PC-3 (cell line): ENCODE measurements at regions not wholly inside any gene's neighbourhood (a gene's known extent, or its start where the extent isn't known, plus 50 kb on each side); places are given as distances from the start of the nearest gene placed in this dataset.

Experiments used
- ATAC-seq: fragments of 200-7000 bp; cut with Tn5 transposase; 2 replicates; pipeline ENCODE4 v1.9.1; 2020; ENCODE audit warnings: mild to moderate bottlenecking, moderate library complexity
- BruUV-seq: library from RNA; stranded (reverse); fragments of 400-500 nt; replicated peaks from 2 replicates; lab custom pipeline; 2021; lab: Mats Ljungman, UMichigan
- CTCF ChIA-PET: fragments of 300-600 bp; sonication (Branson Sonifier 250); formaldehyde crosslinking; loops from one replicate; lab custom pipeline; 2022; ENCODE audit warnings: antibody characterized with exemption; lab: Charles Lee
- POLR2A ChIA-PET: fragments of 300-600 bp; sonication (Branson Sonifier 250); formaldehyde crosslinking; loops from one replicate; lab custom pipeline; 2022; ENCODE audit warnings: antibody characterized with exemption; ENCODE audit not compliant: unreplicated experiment; lab: Charles Lee
- DNase-seq: peaks from one replicate; pipeline ENCODE4 v3.0.0-alpha.2; 2015
- H2AFZ ChIP-seq: fragments of 300-600 bp; sonication (generic); 2 replicates; pipeline ENCODE4 v1.6.0; 2016; ENCODE audit warnings: antibody characterized with exemption, low read length
- H3F3A ChIP-seq: fragments of 300-600 bp; sonication (generic); one replicate; pipeline ENCODE4 v1.6.0; 2017; ENCODE audit warnings: antibody characterized with exemption, low read length, control low read depth, mild to moderate bottlenecking; ENCODE audit not compliant: unreplicated experiment
- H3K27ac ChIP-seq: fragments of 300-600 bp; sonication (generic); 2 replicates; pipeline ENCODE4 v1.5.1; 2016; ENCODE audit warnings: mild to moderate bottlenecking, low read length
- H3K27me3 ChIP-seq: fragments of 300-600 bp; sonication (generic); 2 replicates; pipeline ENCODE4 v1.6.1; 2016; ENCODE audit warnings: low read length, mixed read lengths
- H3K36me3 ChIP-seq: fragments of 300-600 bp; sonication (generic); 2 replicates; pipeline ENCODE4 v1.6.1; 2016; ENCODE audit warnings: low read depth, mixed run types, low read length, mixed read lengths
- H3K4me1 ChIP-seq: fragments of 300-600 bp; sonication (generic); 2 replicates; pipeline ENCODE4 v1.5.1; 2016; ENCODE audit warnings: low read length; ENCODE audit not compliant: insufficient read depth
- H3K4me2 ChIP-seq: fragments of 300-600 bp; sonication (generic); 2 replicates; pipeline ENCODE4 v1.6.0; 2016; ENCODE audit warnings: low read length
- H3K4me3 ChIP-seq: fragments of 300-600 bp; sonication (generic); 2 replicates; pipeline ENCODE4 v1.5.1; 2016; ENCODE audit warnings: mild to moderate bottlenecking, low read length, mixed read lengths
- H3K79me2 ChIP-seq: fragments of 300-600 bp; sonication (generic); 2 replicates; pipeline ENCODE4 v1.6.1; 2017; ENCODE audit warnings: low read length, mixed read lengths
- H3K9ac ChIP-seq: fragments of 300-600 bp; sonication (generic); 2 replicates; pipeline ENCODE4 v1.6.0; 2016; ENCODE audit warnings: mild to moderate bottlenecking, low read length
- H3K9me2 ChIP-seq: fragments of 300-600 bp; sonication (generic); replicated peaks from 2 replicates; pipeline ENCODE4 v1.6.1; 2016; ENCODE audit warnings: mixed run types, low read length, mixed read lengths
- H3K9me3 ChIP-seq: fragments of 300-600 bp; sonication (generic); 2 replicates; pipeline ENCODE4 v1.6.1; 2016; ENCODE audit warnings: low read length, mixed read lengths
- H4K20me1 ChIP-seq: fragments of 300-600 bp; sonication (generic); 2 replicates; pipeline ENCODE4 v1.6.1; 2016; ENCODE audit warnings: low read length, mixed read lengths
- EZH2 ChIP-seq: fragments of 300-600 bp; sonication (generic); IDR thresholded peaks from one replicate; pipeline ENCODE4 v1.6.1; 2017; ENCODE audit warnings: antibody characterized with exemption, mild to moderate bottlenecking, low read length; ENCODE audit not compliant: unreplicated experiment
- EZH2phosphoT487 ChIP-seq: fragments of 300-600 bp; sonication (generic); IDR thresholded peaks from 2 replicates; pipeline ENCODE4 v1.6.1; 2018; ENCODE audit warnings: mild to moderate bottlenecking, antibody characterized with exemption, low read length, borderline replicate concordance
- intact Hi-C: fragments of 100-400 bp; cut with micrococcal nuclease; formaldehyde crosslinking; loops from 2 replicates; pipeline ENCODE4 v1.9.0; 2023
- TF ChIP-seq, protein P1 (sequence below): fragments of 300-600 bp; sonication (generic); conservative IDR thresholded peaks from 2 replicates; pipeline ENCODE4 v1.5.1; 2017; ENCODE audit warnings: antibody characterized with exemption, low read depth, mild to moderate bottlenecking, low read length

DNA sequence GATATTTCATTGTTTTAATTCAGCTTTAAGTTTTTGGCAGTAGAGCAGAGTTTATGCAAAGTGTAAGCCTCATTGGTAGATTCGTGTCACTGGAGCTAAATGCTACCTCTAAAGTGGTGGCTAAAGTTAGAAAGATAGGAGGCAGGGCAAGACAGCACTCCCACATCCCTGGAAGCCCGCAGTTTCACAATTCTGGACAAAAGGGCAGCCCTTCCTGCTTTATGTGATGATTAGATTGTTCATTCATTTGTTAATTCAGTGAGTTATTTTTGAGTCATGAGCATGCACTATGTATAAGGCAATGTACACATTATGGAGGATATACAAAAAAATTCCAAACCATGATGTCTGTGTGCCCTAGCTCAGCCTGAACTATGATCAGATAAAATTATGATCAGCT, 52.1 kb upstream of the EIF3M start:
- DNase-seq (peak; percentile 87), ATAC-seq (peak; percentile 92)
- Histone ChIP-seq H2AFZ (peak overlapping the region; percentile 58), H3K4me2 (peak overlapping the region; percentile 70), H3K4me3 (peak overlapping the region; percentile 28; the same call in 1 of the 2 replicates), H3K9me3 (no peaks in the 10 kb centered on the region), H3K9me2 (no peaks in the 10 kb centered on the region), H3K27ac (peak overlapping the region; percentile 94), H3K79me2 (no peaks in the 10 kb centered on the region), H3K27me3 (no peaks in the 10 kb centered on the region), H3K36me3 (no peaks in the 10 kb centered on the region), H3K9ac (peak overlapping the region; percentile 53), H3F3A (no peaks in the 10 kb centered on the region), H4K20me1 (no peaks in the 10 kb centered on the region), H3K4me1 (peaks cover 16% of the 10 kb centered on the region)
- TF ChIP-seq EZH2: no peak
- TF ChIP-seq, protein P1, sequence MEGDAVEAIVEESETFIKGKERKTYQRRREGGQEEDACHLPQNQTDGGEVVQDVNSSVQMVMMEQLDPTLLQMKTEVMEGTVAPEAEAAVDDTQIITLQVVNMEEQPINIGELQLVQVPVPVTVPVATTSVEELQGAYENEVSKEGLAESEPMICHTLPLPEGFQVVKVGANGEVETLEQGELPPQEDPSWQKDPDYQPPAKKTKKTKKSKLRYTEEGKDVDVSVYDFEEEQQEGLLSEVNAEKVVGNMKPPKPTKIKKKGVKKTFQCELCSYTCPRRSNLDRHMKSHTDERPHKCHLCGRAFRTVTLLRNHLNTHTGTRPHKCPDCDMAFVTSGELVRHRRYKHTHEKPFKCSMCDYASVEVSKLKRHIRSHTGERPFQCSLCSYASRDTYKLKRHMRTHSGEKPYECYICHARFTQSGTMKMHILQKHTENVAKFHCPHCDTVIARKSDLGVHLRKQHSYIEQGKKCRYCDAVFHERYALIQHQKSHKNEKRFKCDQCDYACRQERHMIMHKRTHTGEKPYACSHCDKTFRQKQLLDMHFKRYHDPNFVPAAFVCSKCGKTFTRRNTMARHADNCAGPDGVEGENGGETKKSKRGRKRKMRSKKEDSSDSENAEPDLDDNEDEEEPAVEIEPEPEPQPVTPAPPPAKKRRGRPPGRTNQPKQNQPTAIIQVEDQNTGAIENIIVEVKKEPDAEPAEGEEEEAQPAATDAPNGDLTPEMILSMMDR: no peak
- no peak for TF ChIP-seq EZH2phosphoT487
- POLR2A ChIA-PET: no interaction called here
- intact Hi-C loops: no loop called here
- no TSS peak for BruUV-seq
- CTCF ChIA-PET: no interaction called here

DNA sequence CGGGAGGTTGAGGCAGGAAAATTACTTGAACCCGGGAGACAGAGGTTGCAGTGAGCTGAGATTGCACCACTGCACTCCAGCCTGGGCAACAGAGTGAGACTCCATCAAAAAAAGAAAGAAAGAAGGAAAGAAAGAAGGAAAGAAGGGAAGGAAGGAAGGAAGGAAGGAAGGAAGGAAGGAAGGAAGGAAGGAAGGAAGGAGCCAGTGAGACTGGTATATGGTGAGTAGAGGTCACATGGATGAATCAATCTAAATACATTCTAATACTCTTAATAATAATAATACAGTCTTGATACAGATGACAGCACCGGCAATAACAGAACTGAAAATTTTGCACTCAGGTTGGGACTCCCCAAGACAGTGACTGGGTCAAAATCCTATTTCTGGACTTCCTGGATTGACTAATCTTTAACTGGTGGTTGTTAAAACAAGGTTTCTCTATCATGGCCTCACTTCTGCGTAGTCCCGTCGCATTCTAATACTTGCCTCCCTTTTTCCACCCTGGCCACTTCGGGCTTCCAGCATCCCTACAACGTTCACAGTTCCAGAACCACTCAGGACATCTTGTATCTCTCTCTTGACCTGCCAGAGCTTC, 53.5 kb upstream of the EIF3M start:
- H3K9me3 ChIP-seq: no peaks in the 10 kb centered on the region
- POLR2A ChIA-PET: no interaction called here
- no peaks in the 10 kb centered on the region for H3K27me3 ChIP-seq
- TF ChIP-seq, protein P1: no peak
- TF ChIP-seq EZH2 (no peak), EZH2phosphoT487 (no peak)
- CTCF ChIA-PET: no interaction called here
- H3F3A ChIP-seq: no peaks in the 10 kb centered on the region
- H3K9ac ChIP-seq: no peak overlapping the region
- intact Hi-C loops: no loop called here
- ATAC-seq (no peak), DNase-seq (no peak)
- peaks cover 16% of the 10 kb centered on the region for H3K4me1 ChIP-seq
- no peaks in the 10 kb centered on the region for H3K36me3 ChIP-seq
- H2AFZ ChIP-seq: no peak overlapping the region
- H3K79me2 ChIP-seq: no peaks in the 10 kb centered on the region
- BruUV-seq: no TSS peak
- no peak overlapping the region for H3K4me3 ChIP-seq
- H3K9me2 ChIP-seq: no peaks in the 10 kb centered on the region
- no peak overlapping the region for H3K27ac ChIP-seq
- H3K4me2 ChIP-seq: no peak overlapping the region
- H4K20me1 ChIP-seq: no peaks in the 10 kb centered on the region
